Mesenchymal stem cell (in vitro differentiated cells and primary cell): ENCODE measurements at regions not wholly inside any gene's neighbourhood (a gene's known extent, or its start where the extent isn't known, plus 50 kb on each side); places are given as distances from the start of the nearest gene placed in this dataset.

Experiments
- DNase-seq: peaks from one replicate; pipeline ENCODE4 v3.0.0-alpha.2; 2013
- H2AFZ ChIP-seq: one replicate; pipeline ENCODE4 v1.6.1; 2013; ENCODE audit warnings: low read depth, mild to moderate bottlenecking, control low read depth, inconsistent platforms, low read length, moderate library complexity
- H2AK5ac ChIP-seq: 2 replicates; pipeline ENCODE4 v1.6.1; 2013; ENCODE audit warnings: low read length, moderate library complexity, mild to moderate bottlenecking, inconsistent platforms; ENCODE audit not compliant: severe bottlenecking
- H2BK120ac ChIP-seq: one replicate; pipeline ENCODE4 v1.6.1; 2013; ENCODE audit warnings: low read depth, mild to moderate bottlenecking, inconsistent platforms, low read length, moderate library complexity
- H2BK12ac ChIP-seq, 2 experiments: one replicate each; pipeline ENCODE4 v1.6.1; 2013; ENCODE audit warnings: inconsistent platforms in 2 of 2, low read length in 2 of 2, mild to moderate bottlenecking in 2 of 2, moderate library complexity in 2 of 2, control low read depth in 1 of 2
- H2BK15ac ChIP-seq: one replicate; pipeline ENCODE4 v1.6.1; 2013; ENCODE audit warnings: mild to moderate bottlenecking, low read depth, inconsistent platforms; ENCODE audit not compliant: poor library complexity, severe bottlenecking
- H2BK5ac ChIP-seq: 2 replicates; pipeline ENCODE4 v1.6.1; 2013; ENCODE audit warnings: low read depth, mild to moderate bottlenecking, low read length, control low read depth, inconsistent platforms; ENCODE audit not compliant: poor library complexity, severe bottlenecking
- H3K14ac ChIP-seq, 2 experiments: one replicate each; pipeline ENCODE4 v1.6.1; 2013; ENCODE audit warnings: inconsistent platforms in 2 of 2, low read length in 2 of 2, control low read depth in 1 of 2, mild to moderate bottlenecking in 1 of 2, moderate library complexity in 1 of 2
- H3K18ac ChIP-seq, 2 experiments: one replicate each; pipeline ENCODE4 v1.6.1; 2013; ENCODE audit warnings: inconsistent platforms in 2 of 2, low read length in 2 of 2, control low read depth in 1 of 2, low read depth in 1 of 2, mild to moderate bottlenecking in 1 of 2
- H3K23ac ChIP-seq, 2 experiments: one replicate each; pipeline ENCODE4 v1.6.1; 2013; ENCODE audit warnings: inconsistent platforms in 2 of 2, low read length in 2 of 2, mild to moderate bottlenecking in 2 of 2, moderate library complexity in 2 of 2, control low read depth in 1 of 2
- H3K27ac ChIP-seq: 2 replicates; pipeline ENCODE4 v1.5.1; 2013; ENCODE audit warnings: mild to moderate bottlenecking, moderate library complexity, low read length, control low read depth, inconsistent platforms; ENCODE audit not compliant: poor library complexity, severe bottlenecking
- H3K27me3 ChIP-seq, 2 experiments: 2 replicates each; pipeline versions ENCODE4 v1.6.1 to v1.7.0; 2013; ENCODE audit warnings: low read length in 2 of 2, mild to moderate bottlenecking in 2 of 2, moderate library complexity in 2 of 2, control low read depth in 1 of 2, inconsistent platforms in 1 of 2; ENCODE audit not compliant: control insufficient read depth in 1 of 2, insufficient read depth in 1 of 2
- H3K36me3 ChIP-seq, 2 experiments: 2 replicates each; pipeline versions ENCODE4 v1.6.1 to v1.7.0; 2013; ENCODE audit warnings: low read length in 2 of 2, control low read depth in 1 of 2, inconsistent platforms in 1 of 2, low read depth in 1 of 2, mild to moderate bottlenecking in 1 of 2; ENCODE audit not compliant: insufficient read depth in 2 of 2, control insufficient read depth in 1 of 2
- H3K4ac ChIP-seq, 2 experiments: one replicate each; pipeline ENCODE4 v1.6.1; 2013; ENCODE audit warnings: inconsistent platforms in 2 of 2, low read length in 2 of 2, mild to moderate bottlenecking in 2 of 2, moderate library complexity in 2 of 2, control low read depth in 1 of 2, low read depth in 1 of 2
- H3K4me1 ChIP-seq: 2 replicates; pipeline ENCODE4 v1.6.1; 2013; ENCODE audit warnings: low read depth, low read length, control low read depth; ENCODE audit not compliant: control insufficient read depth, insufficient read depth
- H3K4me2 ChIP-seq: 2 replicates; pipeline ENCODE4 v1.6.1; 2013; ENCODE audit warnings: low read length, mild to moderate bottlenecking, inconsistent platforms; ENCODE audit not compliant: poor library complexity, severe bottlenecking
- H3K4me3 ChIP-seq, 2 experiments: 2 replicates each; pipeline versions ENCODE4 v1.5.1 to v1.7.0; 2013; ENCODE audit warnings: low read length in 2 of 2, mild to moderate bottlenecking in 2 of 2, control low read depth in 1 of 2, low read depth in 1 of 2; ENCODE audit not compliant: insufficient read depth in 1 of 2
- H3K79me1 ChIP-seq: replicated peaks from 2 replicates; pipeline ENCODE4 v1.6.1; 2013; ENCODE audit warnings: mild to moderate bottlenecking, control low read depth, low read length, inconsistent platforms; ENCODE audit not compliant: poor library complexity, severe bottlenecking
- H3K9ac ChIP-seq: 2 replicates; pipeline ENCODE4 v1.7.0; 2013; ENCODE audit warnings: mild to moderate bottlenecking, low read length, moderate library complexity
- H3K9me3 ChIP-seq: 2 replicates; pipeline ENCODE4 v1.7.0; 2013; ENCODE audit warnings: mild to moderate bottlenecking, low read length; ENCODE audit not compliant: control insufficient read depth
- H4K8ac ChIP-seq: one replicate; pipeline ENCODE4 v1.6.1; 2013; ENCODE audit warnings: inconsistent platforms, mild to moderate bottlenecking, low read length, moderate library complexity
- H4K91ac ChIP-seq: one replicate; pipeline ENCODE4 v1.6.1; 2013; ENCODE audit warnings: mild to moderate bottlenecking, low read length, inconsistent platforms
- WGBS: methylation state at CpG from one replicate; pipeline ENCODE4 v1.1.7; 2013; ENCODE audit warnings: mixed read lengths; 5-methylcytosine and 5-hydroxymethylcytosine counted together

DNA sequence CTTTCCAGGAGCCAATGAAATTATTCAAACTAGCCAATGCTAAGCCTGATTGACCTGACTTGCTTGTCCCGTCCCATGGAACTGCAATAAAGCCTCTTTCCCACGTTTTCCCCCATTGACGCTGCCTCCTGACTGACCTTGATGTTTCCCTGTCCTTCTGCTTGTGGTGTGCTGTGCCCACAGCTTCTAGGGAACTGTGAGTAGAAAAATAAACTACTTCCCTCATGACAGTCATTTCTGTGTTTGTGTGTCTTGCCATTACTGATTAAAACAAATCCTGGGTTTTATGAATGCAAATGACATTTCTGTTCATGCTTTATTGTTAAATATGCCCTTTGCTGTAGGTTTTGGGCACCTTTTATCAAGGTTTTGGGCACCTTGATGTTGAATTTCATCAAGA lies 91.3 kb upstream of the ABI1 start:
- no peak overlapping the region for H4K8ac ChIP-seq
- no peak overlapping the region for H3K27ac ChIP-seq
- H2AFZ ChIP-seq = no peak overlapping the region
- H3K18ac ChIP-seq = no peak overlapping the region
- H3K9ac ChIP-seq = no peak overlapping the region
- no peak overlapping the region for H3K4ac ChIP-seq
- no peaks in the 10 kb centered on the region for H3K4me1 ChIP-seq
- no peak overlapping the region for H2BK12ac ChIP-seq
- no peak overlapping the region for H3K4me3 ChIP-seq
- no peak overlapping the region for H2BK120ac ChIP-seq
- DNase-seq = no peak
- no peak overlapping the region for H3K14ac ChIP-seq
- H3K9me3 ChIP-seq = peaks cover 8% of the 10 kb centered on the region
- no peaks in the 10 kb centered on the region for H3K36me3 ChIP-seq
- no peak overlapping the region for H2BK5ac ChIP-seq
- no peaks in the 10 kb centered on the region for H3K79me1 ChIP-seq
- no peaks in the 10 kb centered on the region for H3K27me3 ChIP-seq
- H4K91ac ChIP-seq = no peak overlapping the region
- no peak overlapping the region for H2BK15ac ChIP-seq
- 88% methylated on average over 3 of the region's 3 CpGs for WGBS
- H3K23ac ChIP-seq = no peak overlapping the region
- H3K4me2 ChIP-seq = no peak overlapping the region
- no peak overlapping the region for H2AK5ac ChIP-seq

DNA sequence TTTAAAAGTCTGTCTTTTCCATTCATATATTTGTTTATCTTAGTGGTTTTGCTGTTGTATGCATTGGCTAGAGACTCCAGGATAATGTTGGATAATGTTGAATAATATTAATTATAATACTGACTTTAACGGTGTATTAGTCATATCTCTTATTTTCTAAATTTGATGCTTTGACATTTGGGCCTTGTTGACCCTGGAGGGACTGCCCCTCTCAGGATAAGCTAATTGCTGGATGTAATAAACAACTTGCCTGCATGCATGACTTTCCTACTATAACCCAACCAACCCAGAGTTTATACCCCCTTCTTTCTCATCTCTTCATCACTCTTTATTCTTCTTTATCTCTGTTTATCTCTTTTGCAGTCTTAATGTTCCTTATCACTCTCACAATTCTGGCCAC lies 90.9 kb upstream of the ABI1 start:
- Histone ChIP-seq H3K14ac (no peak overlapping the region), H4K91ac (no peak overlapping the region), H4K8ac (no peak overlapping the region), H3K27ac (no peak overlapping the region), H3K36me3 (no peaks in the 10 kb centered on the region), H3K18ac (no peak overlapping the region), H2BK5ac (no peak overlapping the region), H2BK15ac (no peak overlapping the region), H2BK12ac (no peak overlapping the region), H2BK120ac (no peak overlapping the region), H3K23ac (no peak overlapping the region), H3K4me3 (no peak overlapping the region), H3K27me3 (no peaks in the 10 kb centered on the region), H3K79me1 (no peaks in the 10 kb centered on the region), H3K4me1 (no peaks in the 10 kb centered on the region), H2AK5ac (no peak overlapping the region), H2AFZ (no peak overlapping the region), H3K9me3 (peaks cover 8% of the 10 kb centered on the region), H3K4me2 (no peak overlapping the region), H3K4ac (no peak overlapping the region), H3K9ac (no peak overlapping the region)
- 89% methylated on average over 1 of the region's 1 CpG for WGBS
- DNase-seq = no peak

DNA sequence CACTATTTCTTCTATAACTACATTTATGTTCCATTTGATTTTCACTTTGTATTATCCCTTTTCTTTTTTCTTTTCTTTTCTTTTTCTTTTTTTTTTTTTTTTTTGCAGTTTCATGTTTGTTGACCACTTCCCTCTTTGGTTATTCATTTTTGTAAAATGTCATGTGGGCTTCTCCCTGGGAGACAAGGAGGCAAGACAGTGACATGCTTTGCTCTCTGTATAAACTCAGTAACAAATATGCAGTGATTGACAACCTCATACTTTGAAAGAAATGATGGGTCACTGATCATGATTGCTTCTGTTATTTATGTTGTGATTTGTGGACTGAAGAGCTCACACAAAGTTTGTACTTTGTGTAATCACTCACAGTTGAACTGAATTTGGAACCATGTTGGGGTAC lies 90.2 kb upstream of the ABI1 start:
- peaks cover 0 to 3% of the 10 kb centered on the region in 2 experiments for H3K27me3 ChIP-seq
- no peak overlapping the region for H3K27ac ChIP-seq
- H3K4me3 ChIP-seq = no peak overlapping the region
- H4K8ac ChIP-seq = no peak overlapping the region
- H2BK15ac ChIP-seq = no peak overlapping the region
- H3K36me3 ChIP-seq = peaks cover 0 to 3% of the 10 kb centered on the region in 2 experiments
- H2AFZ ChIP-seq = no peak overlapping the region
- no peak overlapping the region for H3K4ac ChIP-seq
- H3K4me2 ChIP-seq = no peak overlapping the region
- peaks cover 8% of the 10 kb centered on the region for H3K9me3 ChIP-seq
- no peak overlapping the region for H3K23ac ChIP-seq
- no peak overlapping the region for H2AK5ac ChIP-seq
- H3K18ac ChIP-seq = no peak overlapping the region
- H2BK120ac ChIP-seq = no peak overlapping the region
- H2BK5ac ChIP-seq = no peak overlapping the region
- H3K9ac ChIP-seq = no peak overlapping the region
- no peak overlapping the region for H3K14ac ChIP-seq
- no peaks in the 10 kb centered on the region for H3K4me1 ChIP-seq
- H2BK12ac ChIP-seq = no peak overlapping the region
- H4K91ac ChIP-seq = no peak overlapping the region
- no peak for DNase-seq
- H3K79me1 ChIP-seq = no peaks in the 10 kb centered on the region

DNA sequence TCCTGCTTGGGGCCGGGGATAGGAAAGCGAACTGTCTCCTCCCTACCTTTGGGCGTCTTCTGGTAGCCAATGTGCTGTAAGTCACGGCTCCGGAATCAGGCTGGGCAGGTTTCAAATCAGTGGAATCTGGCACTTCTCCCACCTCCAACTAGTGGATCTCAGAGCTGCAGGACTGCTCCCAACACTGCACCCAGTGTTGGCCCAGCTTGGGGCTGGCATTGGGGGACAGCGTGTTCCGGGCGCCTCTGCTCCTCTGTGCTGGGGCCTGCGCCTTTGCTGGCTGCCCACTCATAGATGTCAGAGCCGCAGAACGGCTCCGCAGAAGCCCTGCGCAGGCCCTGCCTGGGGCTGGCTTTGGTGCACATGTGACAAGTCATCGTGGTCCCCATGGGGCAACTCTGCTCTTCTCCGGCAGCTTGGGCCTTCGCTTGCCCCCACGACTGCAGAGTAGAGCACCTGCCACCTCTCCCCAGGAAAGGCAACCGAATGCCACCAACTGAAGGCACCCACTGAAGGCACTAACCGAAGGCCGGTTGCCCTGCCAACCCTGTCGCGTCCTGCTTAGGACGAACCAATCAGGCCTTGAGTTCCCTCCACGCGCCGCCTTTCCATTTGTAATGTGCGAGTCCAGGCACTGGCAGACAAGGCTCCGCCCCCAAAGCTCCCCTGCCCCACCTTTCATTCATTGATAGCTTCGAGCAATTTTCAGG lies 85.5 kb upstream of the ABI1 start:
- 86% methylated on average over 29 of the region's 29 CpGs for WGBS
- H4K91ac ChIP-seq = no peak overlapping the region
- no peaks in the 10 kb centered on the region for H3K4me1 ChIP-seq
- H3K4ac ChIP-seq = no peak overlapping the region
- no peak overlapping the region for H3K9ac ChIP-seq
- H2AK5ac ChIP-seq = no peak overlapping the region
- no peaks in the 10 kb centered on the region for H3K79me1 ChIP-seq
- peaks cover 0 to 3% of the 10 kb centered on the region in 2 experiments for H3K36me3 ChIP-seq
- H3K27ac ChIP-seq = no peak overlapping the region
- H3K14ac ChIP-seq = no peak overlapping the region
- H3K4me2 ChIP-seq = no peak overlapping the region
- no peak overlapping the region for H2BK120ac ChIP-seq
- no peak overlapping the region for H2BK15ac ChIP-seq
- peaks cover 8% of the 10 kb centered on the region for H3K9me3 ChIP-seq
- no peak overlapping the region for H2BK12ac ChIP-seq
- DNase-seq = no peak
- no peak overlapping the region for H2BK5ac ChIP-seq
- no peak overlapping the region for H3K18ac ChIP-seq
- H4K8ac ChIP-seq = no peak overlapping the region
- H3K23ac ChIP-seq = no peak overlapping the region
- H2AFZ ChIP-seq = no peak overlapping the region
- H3K4me3 ChIP-seq = no peak overlapping the region
- H3K27me3 ChIP-seq = peaks cover 0 to 7% of the 10 kb centered on the region in 2 experiments
